ENCODE measurements at regions not wholly inside any gene's neighbourhood (a gene's known extent, or its start where the extent isn't known, plus 50 kb on each side); places are given as distances from the start of the nearest gene placed in this dataset.
"Not testable (repeated sequence)": the region's sequence is repeated elsewhere in the genome, so short reads cannot be mapped to it uniquely, and the experiment has no call there.

DNA sequence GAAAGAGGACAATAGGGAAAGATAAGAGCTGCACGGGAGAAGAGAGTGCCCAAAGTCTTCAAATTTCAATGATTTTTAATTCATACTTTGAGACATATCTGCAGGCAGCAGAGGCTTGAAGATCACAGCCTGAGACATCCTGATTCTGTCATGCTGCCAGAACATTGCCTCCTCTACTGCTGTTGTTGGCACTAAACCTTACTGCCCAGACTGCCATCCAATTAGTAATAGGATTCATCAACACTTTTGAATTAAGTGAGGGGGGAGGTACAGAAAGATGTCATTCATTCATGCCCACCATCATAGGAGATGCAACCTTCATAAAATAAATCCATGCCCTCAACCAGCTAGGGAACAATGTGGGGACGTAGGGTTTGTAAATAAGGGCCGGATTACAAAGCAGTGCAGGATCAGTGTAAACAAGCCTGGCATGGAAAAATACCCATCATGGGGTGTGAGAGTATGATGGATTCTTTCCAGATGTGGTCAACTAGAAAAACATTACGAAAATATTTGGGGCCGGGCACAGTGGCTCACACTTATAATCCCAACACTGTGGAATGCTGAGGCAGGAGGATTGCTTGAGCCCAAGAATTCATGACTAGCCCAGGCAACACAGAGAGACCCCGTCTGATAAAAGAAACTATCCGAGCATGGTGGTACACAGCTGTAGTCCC is 122.1 kb upstream of the DAPK1 start:
- no peak for ATAC-seq
- DNase-seq, result no peak

DNA sequence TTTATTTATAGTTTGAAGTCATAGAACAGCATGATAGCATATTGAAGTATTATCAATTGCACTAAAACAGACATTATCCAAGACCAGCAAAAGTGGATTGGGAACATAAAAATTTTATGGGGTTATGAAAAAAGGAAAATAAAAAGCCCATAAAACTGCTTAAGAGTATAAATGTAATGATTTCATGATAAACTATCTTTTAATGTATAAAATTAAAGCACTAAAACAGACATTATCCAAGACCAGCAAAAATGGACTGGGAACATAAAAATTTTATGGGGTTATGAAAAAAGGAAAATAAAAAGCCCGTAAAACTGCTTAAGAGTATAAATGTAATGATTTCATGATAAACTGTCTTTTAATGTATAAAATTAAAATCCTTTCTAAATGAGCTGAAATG is 119.0 kb upstream of the DAPK1 start:
- DNase-seq, result no peak
- ATAC-seq, result no peak

DNA sequence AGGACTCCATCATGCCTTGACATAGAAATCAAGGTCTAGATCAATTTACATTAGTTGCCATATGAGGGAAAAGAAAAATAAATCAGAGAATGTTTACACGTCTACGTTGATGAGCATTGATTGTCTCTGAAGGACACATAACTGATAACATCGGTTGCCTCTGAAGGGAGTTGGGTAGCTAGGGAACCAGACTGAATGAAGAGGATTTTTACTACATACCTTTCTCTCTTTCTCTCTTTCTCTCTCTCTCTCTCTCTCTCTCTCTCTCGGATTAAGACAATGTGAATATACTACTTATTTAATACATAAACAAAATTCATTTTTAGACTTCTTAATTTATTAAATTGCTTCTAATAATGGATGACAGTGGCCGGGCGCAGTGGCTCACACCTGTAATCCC is 118.4 kb upstream of the DAPK1 start:
- ATAC-seq (no peak), DNase-seq (no peak)

DNA sequence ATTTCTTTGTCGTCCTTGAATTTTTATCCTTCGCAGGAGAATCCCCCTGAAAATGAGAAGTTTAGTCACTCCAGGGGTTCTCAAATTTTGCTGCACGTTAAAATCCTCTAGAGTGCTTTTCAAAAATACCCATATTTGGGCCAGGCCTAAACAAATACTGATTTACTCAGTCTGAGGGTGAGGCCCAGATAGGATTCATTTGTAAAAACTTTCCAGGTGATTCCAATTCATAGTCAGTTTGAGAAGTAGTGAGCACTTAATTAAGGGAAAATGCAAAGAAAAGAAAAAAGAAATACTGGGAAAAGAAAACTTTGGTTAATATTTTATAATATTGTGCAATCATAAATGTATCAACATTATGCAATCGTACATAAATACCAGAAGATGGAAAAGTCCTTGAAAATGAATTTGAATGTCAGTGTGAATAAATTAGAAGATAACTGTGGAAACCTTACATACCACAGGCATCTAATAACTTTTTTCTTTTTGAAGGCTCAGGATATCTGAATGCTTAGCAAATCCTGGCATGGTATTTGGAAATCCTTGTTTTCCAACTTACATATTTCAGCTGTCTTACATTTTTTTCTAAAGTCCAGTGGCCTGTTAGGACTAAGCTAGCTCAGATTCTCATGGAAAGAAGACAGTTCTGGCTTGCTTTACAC is 116.5 kb upstream of the DAPK1 start:
- no peak for ATAC-seq
- no peak for DNase-seq

DNA sequence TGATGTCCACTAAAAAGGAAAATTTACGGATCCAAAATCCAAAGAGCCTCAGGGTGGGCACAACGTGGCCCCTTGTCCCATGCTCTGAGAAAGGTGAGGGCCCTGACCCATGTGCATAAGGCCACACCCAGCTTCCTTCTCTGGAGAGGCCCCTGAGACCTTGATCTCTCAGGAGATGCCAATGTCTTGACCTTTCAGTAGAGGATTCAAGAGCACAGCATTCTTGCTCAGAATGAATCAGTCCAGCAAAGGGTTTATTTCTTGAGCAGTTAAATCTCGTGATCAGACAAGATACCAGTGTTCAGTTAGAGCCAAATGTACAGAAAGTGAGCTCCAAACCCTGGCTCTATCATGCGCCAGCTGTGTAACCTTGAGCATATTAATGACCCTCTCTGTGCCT is 115.9 kb upstream of the DAPK1 start:
- DNase-seq (no peak), ATAC-seq (no peak)

DNA sequence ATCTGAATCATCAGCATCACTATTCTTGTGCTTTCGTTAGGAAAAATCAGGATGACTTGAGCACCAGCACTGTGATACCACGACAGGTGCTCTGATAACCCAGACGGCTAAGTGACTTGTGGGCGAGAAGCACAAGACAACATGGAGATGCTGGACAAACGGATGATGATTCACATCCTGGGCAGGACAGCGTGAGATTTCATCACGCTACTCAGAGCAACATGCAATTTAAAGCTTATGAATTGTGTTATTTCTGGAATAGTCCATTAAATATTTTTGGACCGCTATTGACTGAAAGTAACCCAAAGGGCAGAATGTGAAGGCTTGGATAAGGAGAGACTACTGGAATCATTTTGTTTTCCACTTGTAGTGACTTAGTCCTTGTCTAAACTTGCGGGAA is 114.8 kb upstream of the DAPK1 start:
- no peak for DNase-seq
- no peak for ATAC-seq

DNA sequence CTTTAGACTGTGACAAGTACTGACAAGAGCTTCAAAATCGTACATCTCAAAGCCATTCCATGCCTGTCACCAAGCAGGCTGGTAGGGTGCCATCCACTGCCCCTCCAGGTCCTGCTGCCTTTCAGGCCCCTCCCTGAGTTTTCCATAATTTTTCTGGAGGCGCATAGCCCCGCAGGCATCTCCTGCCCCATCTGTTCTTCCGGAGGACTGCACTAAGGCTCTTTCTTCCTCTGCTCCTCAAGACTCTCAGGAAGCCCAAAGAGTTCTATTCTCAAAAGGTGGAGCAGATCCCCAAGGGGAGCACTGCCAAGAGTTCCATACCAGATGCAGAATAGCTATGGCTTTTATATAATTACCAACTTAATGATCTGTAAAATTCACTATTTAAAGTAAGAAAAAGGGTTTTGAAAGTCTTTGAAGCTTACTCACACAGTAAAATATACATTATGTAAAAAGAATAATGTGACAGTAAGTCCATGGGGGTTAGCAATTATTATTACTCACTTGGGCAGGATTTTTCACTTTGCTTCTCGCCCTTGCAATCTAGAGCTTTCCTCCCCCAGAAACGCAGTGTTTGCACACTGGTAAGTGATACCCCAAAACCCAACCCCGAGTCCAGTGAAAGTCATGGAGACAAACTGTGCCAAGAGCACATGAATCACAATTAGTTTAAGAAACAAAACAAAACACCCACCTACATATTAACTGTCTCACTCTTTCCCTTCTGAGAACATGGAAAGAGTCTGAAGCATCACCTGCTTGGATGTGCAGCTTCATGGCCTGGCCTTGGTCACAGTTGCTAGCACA is 114.1 kb upstream of the DAPK1 start:
- no peak for DNase-seq
- no peak for ATAC-seq

DNA sequence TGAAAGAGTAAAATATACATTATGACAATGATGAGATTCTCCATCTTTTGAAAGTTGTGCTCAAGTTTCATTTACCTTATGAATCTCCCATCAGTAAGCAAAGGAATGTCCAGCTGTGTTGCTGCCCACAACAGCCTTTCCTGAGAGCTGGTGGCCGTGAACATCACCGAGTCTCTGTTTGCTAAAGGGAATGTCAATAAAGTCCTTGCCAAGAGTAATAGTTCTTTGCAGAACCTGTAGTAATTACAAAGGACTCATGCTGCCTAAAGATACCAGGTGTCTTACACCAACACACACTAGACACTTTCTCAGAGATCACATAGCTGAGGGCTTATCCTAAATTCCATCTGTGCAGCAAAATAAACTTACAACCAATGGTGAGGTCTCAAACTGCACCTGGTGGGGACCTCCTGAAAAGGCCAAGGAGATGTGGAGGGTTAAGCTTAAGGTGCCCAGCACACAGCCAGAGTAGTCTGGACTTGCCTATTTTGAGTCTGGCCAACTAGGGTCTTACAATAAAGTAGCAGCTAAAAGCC is 111.1 kb upstream of the DAPK1 start:
- no peak for DNase-seq
- no peak for ATAC-seq

DNA sequence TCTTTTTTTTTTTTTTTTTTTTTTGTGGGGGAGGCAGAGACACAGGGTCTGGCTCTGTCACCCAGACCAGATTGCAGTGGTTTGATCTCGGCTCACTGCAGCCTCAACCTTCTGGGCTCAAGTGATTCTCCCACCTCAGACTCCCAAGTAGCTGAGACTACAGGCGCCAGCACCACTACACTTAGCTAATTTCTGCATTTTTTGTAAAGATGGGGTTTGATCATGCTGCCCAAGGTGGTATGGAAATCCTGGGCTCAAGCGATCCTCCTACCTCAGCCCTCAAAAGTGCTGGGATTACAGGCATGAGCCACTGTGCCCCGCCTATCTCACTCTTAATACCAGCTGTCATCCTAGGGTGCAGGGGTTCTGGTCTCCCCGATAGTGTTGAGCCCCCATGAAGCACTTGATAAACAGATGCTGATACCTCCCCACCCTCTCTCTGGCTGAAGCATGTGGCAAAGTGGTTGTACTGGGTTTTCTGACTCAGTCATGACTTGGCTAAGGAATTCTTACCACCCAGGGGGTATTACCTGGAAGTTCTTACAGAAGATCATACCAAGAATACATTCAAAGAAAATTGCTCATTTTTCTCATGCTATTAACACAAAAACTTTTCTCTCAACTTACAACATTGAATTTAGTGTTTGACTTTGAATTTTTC is 110.2 kb upstream of the DAPK1 start:
- ATAC-seq (no peak), DNase-seq (no peak)

DNA sequence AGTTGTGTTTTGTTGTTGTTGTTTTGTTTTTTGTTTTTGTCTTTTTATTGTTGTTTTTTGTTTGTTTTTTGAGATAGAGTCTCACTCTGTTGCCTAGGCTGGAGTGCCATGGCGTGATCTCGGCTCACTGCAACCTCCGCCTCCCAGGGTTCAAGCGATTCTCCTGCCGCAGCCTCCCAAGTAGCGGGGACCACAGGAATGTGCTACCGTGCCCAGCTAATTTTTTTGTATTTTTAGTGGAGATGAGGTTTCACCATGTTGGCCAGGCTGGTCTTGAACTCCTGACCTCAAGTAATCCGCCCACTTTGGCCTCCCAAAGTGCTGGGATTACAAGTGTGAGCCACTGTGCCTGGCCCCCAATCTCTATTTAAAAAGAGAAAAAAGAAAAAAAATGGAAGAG is 109.0 kb upstream of the DAPK1 start:
- ATAC-seq, result not testable (repeated sequence)

DNA sequence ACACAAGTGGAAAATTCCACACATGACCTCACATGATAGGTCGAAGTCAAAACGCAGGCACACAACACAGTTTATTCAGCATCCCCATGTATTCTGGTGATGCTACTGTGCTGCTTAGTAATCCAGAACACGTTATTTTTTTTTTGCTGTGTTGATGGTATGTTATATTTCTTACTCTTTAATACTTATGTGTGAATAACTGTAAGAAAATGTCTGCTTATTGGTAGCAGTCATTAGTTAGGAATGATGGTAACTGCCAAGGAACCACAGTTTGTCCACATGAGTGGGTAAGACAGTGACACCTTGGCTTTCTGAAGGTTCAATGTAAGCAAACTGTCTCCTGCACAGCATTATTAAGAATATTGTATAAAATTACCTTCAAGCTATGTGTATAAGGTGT is 107.7 kb upstream of the DAPK1 start:
- DNase-seq (no peak), ATAC-seq (no peak)

More for the DNA sequence above, 109.0 kb upstream of the DAPK1 start:
- not testable (repeated sequence) for DNase-seq

DNA sequence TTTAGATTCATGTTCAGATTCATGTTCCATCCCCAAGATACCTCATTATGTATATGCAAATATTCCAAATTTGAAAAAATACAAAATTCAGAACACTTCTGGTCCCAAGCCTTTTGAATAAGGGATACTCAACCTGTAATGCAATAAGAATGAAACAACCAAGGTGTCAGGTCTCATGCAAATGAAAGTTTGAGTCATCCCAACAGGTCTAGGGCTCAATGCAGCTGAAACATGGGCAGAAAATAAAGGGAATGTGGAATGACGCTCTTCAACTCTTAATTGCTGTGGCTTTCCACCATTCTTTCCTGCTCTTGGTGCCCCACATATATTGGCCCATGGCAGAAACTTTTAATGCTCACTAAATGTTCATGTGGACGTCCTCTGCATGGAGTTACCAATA is 107.3 kb upstream of the DAPK1 start:
- ATAC-seq, result no peak
- DNase-seq, result no peak

DNA sequence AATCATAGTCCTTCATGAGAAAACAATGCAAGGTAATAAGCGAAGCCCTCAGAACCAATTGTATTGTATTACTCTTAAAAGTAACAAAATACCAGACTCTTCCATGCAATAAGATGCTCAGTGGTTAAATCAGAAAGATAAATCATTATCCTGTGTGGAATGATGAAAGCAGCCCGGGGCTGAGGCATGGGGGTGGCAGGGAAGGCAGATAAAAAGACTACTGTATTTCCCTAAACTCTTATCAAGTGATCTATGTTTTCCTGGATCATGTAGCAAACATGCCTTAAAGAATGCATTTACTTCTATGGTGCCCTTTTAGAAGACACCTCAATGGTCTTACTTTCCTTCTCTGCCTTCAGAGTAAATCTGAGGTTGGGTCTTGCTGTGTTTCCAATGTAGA is 105.6 kb upstream of the DAPK1 start:
- no peak for DNase-seq

DNA sequence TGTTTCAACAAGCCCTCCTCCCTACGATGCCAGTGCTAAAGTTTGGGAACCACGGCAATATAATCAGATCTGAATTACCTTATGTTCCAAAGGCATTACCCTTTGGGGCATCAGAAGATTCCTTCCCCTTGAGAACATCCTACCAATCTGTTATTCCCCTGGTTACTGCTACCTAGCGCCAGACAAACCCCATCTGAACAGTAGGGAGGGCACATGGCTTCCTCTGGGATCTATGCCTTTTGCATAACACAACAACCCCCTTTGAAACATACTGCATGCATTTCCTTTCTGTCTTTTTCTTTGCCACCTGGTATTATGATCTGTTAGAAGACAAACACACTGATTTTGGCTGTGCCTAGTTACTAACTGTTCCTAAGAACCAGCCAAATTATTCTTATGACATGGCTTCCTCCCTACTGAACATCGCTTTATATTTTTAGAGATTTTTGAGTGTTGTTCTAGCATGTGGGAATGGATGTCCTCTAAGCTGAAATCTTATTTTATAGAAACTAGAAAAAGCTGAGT is 103.9 kb upstream of the DAPK1 start:
- DNase-seq (no peak), ATAC-seq (no peak)

More for the DNA sequence above, 105.6 kb upstream of the DAPK1 start:
- ATAC-seq, result no peak

DNA sequence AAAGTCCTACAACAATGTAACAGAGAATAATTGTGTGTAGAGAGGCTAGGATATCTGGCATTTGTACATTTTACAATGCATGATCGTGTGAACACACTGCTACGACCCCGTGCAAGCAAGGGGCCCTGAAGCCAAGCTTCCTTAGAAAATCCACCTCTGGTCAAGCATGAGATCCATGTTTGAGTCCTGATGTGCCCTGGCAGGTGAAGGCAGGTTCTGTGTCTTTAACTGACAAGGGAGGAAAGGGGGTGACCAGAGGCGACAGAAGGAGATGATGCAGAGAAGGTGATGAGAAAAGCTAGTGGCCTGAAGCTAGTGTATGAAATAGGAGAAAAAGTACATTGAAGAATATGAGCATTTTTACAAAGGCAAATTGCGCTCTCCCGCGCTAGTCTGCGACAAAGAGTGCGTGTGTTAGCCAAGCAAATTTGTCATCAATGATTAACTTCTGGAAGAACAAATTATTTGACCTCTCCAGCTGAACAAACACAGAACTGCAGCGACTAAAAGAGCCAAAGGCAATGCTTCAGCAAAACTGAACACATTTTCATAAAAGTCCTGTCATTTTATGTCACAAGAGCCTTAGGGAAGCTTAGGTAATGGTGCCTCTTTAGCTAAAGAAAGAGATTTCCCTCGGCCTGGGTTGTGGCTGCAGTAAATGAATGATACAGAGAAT is 101.7 kb upstream of the DAPK1 start:
- ATAC-seq, result no peak
- no peak for DNase-seq

DNA sequence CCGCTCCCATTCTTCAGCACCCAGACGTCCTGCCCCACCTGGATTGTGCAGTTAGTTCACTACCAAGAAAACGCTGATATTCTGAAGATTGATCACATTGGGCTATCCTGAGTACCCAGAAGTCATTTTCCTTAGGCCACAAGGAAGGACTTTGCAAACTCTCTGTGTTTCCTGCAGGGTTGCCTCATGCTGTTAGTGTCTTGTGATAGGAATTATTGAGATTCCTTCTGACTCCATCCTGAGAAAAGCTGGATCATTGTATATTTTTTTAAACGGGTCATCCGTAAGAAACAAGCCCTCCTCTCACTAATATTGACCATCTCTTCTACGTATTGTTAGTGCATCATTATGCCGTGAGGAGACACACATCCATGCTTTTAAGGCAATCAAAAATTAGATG is 96.0 kb upstream of the DAPK1 start:
- ATAC-seq, result no peak

DNA sequence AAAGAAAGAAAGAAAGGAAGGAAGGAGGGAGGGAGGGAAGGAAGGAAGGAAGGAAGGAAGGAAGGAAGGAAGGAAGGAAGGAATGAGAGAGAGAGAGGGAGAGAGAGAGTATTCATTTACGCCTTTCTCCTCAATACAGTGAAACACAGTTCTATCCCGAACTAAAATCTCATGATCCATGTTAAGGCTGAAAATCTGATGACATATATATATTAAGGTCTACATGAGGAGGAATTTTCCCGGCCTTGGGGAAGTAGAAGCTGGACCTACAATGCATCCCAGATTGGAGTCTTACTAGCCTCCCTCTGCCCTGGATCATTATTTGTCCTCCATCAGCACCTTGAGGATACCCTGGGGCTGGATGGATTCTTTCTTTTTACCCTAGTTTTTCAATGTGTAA is 95.1 kb upstream of the DAPK1 start:
- no peak for ATAC-seq
- no peak for DNase-seq

More for the DNA sequence above, 96.0 kb upstream of the DAPK1 start:
- no peak for DNase-seq

DNA sequence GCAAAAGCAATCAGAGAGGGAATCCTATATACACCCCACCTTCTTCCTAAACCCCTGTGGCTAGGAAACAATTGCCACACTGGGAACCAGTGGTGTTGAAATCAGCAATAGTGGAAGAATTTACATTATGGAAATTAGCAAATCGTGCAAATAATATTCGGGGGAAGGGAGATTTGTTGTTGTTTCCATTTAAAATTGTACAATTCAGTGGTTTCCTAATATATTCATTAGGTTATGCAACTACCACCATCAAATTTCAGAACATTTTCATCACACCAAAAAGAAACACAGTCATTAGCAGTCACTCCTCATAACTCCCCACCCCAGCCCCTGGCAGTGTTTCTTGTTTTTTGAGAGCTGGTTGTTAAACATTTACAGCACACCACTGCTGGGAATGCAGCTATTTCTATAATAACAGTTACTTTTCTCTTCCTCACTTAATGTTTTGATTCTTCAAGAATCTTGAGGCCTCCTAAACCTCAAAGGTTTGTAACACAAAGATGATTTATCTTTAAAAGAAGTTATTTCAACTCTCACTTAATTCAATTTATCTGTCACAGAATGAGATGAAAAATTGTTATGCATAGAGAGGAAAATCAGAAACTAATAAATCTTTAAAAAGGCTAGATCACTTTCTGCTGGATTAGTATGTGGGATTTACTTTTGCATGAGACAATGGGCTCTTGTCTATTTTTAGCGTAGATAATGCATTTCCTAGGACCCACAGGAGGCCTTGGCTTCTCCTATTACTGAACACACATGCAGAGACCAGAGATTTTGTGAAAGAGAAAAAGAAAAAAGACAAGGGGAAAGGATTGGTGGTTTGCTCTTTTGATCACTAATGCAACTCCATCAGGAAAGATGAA is 91.8 kb upstream of the DAPK1 start:
- ATAC-seq, result no peak
- no peak for DNase-seq

DNA sequence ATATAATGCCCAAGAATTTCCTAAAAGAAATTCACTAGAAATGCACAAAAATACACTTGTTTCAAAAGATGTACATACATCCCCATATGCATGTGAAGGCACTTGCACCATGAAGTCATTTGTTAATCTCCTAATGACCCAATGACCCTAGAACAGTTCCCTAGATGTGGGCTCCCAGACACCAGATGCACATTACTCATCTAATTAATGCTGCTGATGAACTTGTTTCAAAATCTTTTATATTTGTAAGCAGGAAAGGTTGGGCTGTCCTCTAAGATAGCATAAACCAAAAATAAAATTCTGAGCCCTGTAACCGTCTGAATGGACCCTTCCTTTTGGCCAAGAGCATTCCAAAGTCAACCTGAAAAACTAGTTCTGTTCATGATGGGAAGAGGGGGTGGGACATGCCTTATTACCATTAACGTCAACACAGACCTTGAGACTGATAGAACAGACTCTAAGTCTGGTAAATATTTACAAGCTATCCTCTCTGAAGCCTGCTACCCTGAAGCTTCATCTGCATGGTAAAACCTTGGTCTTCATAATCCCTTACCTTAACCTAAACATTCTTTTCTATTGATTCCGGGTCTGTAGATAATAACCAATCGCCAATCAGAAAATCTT is 91.0 kb upstream of the DAPK1 start:
- no peak for ATAC-seq
- no peak for DNase-seq

Measured in stimulated activated naive CD8-positive, alpha-beta T cell treated with anti-CD3 and anti-CD28 coated beads, Interleukin-15, Interleukin-2, amounts not matched to agents 100 U/mL and 50 U/mL, for 24 hours (primary cell).